Astrocyte (in vitro differentiated cells and primary cell): ENCODE measurements at regions not wholly inside any gene's neighbourhood (a gene's known extent, or its start where the extent isn't known, plus 50 kb on each side); places are given as distances from the start of the nearest gene placed in this dataset.
"Not testable (repeated sequence)": the region's sequence is repeated elsewhere in the genome, so short reads cannot be mapped to it uniquely, and the experiment has no call there.

Experiments
- DNase-seq: peaks from one replicate; pipeline ENCODE4 v3.0.0-alpha.2; 2010; ENCODE audit warnings: low read depth
- FAIRE-seq: peaks from 2 replicates; lab custom pipeline; 2011; peaks lifted over from hg19 to GRCh38; lab: Jason Lieb, UNC
- H2AFZ ChIP-seq: 2 replicates; pipeline ENCODE4 v1.6.0; 2012; ENCODE audit warnings: low read depth, low read length, inconsistent platforms
- H3K27ac ChIP-seq: 2 replicates; pipeline ENCODE4 v1.5.1; 2011; ENCODE audit warnings: low read depth, low read length, inconsistent platforms
- H3K27me3 ChIP-seq: 2 replicates; pipeline ENCODE4 v1.6.0; 2011; ENCODE audit warnings: low read length, inconsistent platforms; ENCODE audit not compliant: insufficient read depth
- H3K36me3 ChIP-seq: 2 replicates; pipeline ENCODE4 v1.5.1; 2011; ENCODE audit warnings: low read length, inconsistent platforms; ENCODE audit not compliant: insufficient read depth
- H3K4me1 ChIP-seq: 2 replicates; pipeline ENCODE4 v1.5.1; 2011; ENCODE audit warnings: low read length, inconsistent platforms; ENCODE audit not compliant: insufficient read depth
- H3K4me2 ChIP-seq: 2 replicates; pipeline ENCODE4 v1.6.0; 2012; ENCODE audit warnings: low read length, inconsistent platforms
- H3K4me3 ChIP-seq: 2 replicates; pipeline ENCODE4 v1.5.1; 2011; ENCODE audit warnings: low read depth, mild to moderate bottlenecking, low read length, inconsistent platforms; ENCODE audit not compliant: insufficient read depth
- H3K79me2 ChIP-seq: 2 replicates; pipeline ENCODE4 v1.6.0; 2012; ENCODE audit warnings: mild to moderate bottlenecking, low read length, inconsistent platforms; ENCODE audit not compliant: insufficient read depth
- H3K9ac ChIP-seq: 2 replicates; pipeline ENCODE4 v1.6.0; 2012; ENCODE audit warnings: mild to moderate bottlenecking, low read length, inconsistent platforms
- H3K9me3 ChIP-seq: 2 replicates; pipeline ENCODE4 v1.5.1; 2012; ENCODE audit warnings: low read depth, mild to moderate bottlenecking, low read length, inconsistent platforms; ENCODE audit not compliant: insufficient read depth
- H4K20me1 ChIP-seq: 2 replicates; pipeline ENCODE4 v1.6.0; 2012; ENCODE audit warnings: low read length, inconsistent platforms; ENCODE audit not compliant: insufficient read depth
- H3K27ac Mint-ChIP-seq: one replicate; pipeline ENCODE4 v1.8.0; 2021; ENCODE audit warnings: mild to moderate bottlenecking, mixed read lengths; ENCODE audit not compliant: unreplicated experiment
- H3K27me3 Mint-ChIP-seq: one replicate; pipeline ENCODE4 v1.8.0; 2021; ENCODE audit warnings: low read depth, mixed read lengths; ENCODE audit not compliant: unreplicated experiment
- H3K36me3 Mint-ChIP-seq: one replicate; pipeline ENCODE4 v1.8.0; 2021; ENCODE audit warnings: low read depth, mixed read lengths; ENCODE audit not compliant: unreplicated experiment
- H3K4me1 Mint-ChIP-seq: one replicate; pipeline ENCODE4 v1.8.0; 2021; ENCODE audit warnings: low read depth, mixed read lengths; ENCODE audit not compliant: unreplicated experiment
- H3K4me3 Mint-ChIP-seq: one replicate; pipeline ENCODE4 v1.8.0; 2021; ENCODE audit warnings: mild to moderate bottlenecking, moderate library complexity, mixed read lengths; ENCODE audit not compliant: unreplicated experiment
- H3K9me3 Mint-ChIP-seq: one replicate; pipeline ENCODE4 v1.8.0; 2021; ENCODE audit warnings: mild to moderate bottlenecking, mixed read lengths; ENCODE audit not compliant: unreplicated experiment
- EZH2 ChIP-seq: IDR thresholded peaks from 2 replicates; pipeline ENCODE4 v1.6.1; 2012; ENCODE audit warnings: mild to moderate bottlenecking, low read length, inconsistent platforms; ENCODE audit not compliant: insufficient read depth
- TF ChIP-seq, protein P1 (sequence below): IDR thresholded peaks from 2 replicates; pipeline ENCODE4 v1.5.1; 2011; ENCODE audit warnings: low read depth, mild to moderate bottlenecking, inconsistent platforms, low read length, moderate library complexity; ENCODE audit not compliant: insufficient read depth

DNA sequence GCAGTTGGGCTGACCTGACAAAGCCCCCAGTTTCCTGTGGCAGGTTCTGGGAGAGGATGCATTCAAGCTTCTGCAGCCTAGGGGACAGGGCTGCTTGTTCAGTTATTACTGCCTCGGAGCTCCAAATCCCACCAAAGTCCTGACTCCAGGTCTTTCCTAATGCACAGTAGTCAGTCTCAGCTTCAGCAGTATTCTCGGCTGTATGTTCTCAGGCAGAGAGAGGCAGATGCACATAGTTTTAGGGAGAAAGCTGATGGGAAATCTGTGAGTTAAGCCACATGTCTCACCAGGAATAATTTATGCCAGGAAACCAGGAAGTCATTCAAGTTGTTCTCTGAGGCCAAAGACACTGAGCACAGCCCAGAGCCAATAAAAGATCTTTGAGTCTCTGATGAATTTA, 75.3 kb upstream of the BLTP1 start:
- H3K9ac ChIP-seq, H3K4me1 ChIP-seq, H3K79me2 ChIP-seq, H3K4me3 Mint-ChIP-seq, H3K27me3 ChIP-seq, DNase-seq, H3K9me3 ChIP-seq, H3K27ac Mint-ChIP-seq, H3K27me3 Mint-ChIP-seq, H2AFZ ChIP-seq, H4K20me1 ChIP-seq, FAIRE-seq, H3K4me1 Mint-ChIP-seq, H3K4me2 ChIP-seq, H3K36me3 ChIP-seq, H3K36me3 Mint-ChIP-seq, H3K27ac ChIP-seq, H3K9me3 Mint-ChIP-seq, H3K4me3 ChIP-seq: not testable (repeated sequence)

DNA sequence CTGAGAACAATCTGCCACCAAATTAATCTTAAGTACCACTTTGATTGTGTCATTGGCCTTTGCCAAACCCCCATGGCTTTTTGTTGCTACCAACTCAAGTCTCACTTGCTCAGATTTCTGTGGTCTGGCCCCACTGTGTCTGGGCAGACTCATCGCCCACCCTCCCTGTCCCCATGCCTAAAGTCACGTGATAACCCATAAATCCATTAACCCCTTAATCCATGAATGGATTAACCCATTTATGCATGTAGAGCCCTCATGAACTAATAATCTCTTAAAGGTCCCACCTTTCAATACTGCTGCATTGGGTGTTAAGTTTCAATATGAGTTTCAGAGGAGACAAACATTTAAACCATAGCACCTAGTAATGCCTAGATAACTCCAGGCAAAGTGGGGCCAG, 78.5 kb upstream of the BLTP1 start:
- H3K27me3 ChIP-seq = no peaks in the 10 kb centered on the region
- FAIRE-seq = no peak
- Mint-ChIP-seq H3K4me1 (no peaks in the 10 kb centered on the region), H3K9me3 (no peaks in the 10 kb centered on the region), H3K27me3 (peaks cover 9% of the 10 kb centered on the region), H3K4me3 (no peak overlapping the region), H3K36me3 (no peaks in the 10 kb centered on the region), H3K27ac (no peak overlapping the region)
- H2AFZ ChIP-seq = no peak overlapping the region
- no peak overlapping the region for H3K9ac ChIP-seq
- TF ChIP-seq EZH2 = no peak
- TF ChIP-seq, protein P1, sequence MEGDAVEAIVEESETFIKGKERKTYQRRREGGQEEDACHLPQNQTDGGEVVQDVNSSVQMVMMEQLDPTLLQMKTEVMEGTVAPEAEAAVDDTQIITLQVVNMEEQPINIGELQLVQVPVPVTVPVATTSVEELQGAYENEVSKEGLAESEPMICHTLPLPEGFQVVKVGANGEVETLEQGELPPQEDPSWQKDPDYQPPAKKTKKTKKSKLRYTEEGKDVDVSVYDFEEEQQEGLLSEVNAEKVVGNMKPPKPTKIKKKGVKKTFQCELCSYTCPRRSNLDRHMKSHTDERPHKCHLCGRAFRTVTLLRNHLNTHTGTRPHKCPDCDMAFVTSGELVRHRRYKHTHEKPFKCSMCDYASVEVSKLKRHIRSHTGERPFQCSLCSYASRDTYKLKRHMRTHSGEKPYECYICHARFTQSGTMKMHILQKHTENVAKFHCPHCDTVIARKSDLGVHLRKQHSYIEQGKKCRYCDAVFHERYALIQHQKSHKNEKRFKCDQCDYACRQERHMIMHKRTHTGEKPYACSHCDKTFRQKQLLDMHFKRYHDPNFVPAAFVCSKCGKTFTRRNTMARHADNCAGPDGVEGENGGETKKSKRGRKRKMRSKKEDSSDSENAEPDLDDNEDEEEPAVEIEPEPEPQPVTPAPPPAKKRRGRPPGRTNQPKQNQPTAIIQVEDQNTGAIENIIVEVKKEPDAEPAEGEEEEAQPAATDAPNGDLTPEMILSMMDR = no peak
- H3K4me2 ChIP-seq = no peak overlapping the region
- no peak overlapping the region for H3K27ac ChIP-seq
- H3K4me3 ChIP-seq = no peak overlapping the region
- no peaks in the 10 kb centered on the region for H3K79me2 ChIP-seq
- H3K36me3 ChIP-seq = no peaks in the 10 kb centered on the region
- H4K20me1 ChIP-seq = no peaks in the 10 kb centered on the region
- H3K9me3 ChIP-seq = no peaks in the 10 kb centered on the region
- H3K4me1 ChIP-seq = no peaks in the 10 kb centered on the region
- DNase-seq = no peak

DNA sequence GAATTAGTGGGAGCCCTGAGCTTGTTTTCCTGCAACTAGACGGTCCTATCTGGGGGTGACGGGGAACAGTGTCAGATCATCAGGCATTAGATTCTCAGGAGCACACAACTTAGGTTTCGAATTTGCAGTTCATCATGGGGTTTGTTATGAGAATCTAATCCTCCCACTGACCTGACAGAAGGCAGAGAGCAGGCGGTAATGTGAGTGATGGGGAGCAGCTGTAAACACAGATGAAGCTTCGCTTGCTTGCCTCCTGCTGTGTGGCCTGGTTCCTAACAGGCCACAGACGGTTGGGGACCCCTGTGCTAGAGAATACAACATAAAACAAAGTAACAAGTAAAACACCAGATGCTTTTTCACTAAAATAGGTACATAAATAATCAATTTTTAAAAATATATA, 86.2 kb upstream of the BLTP1 start:
- Mint-ChIP-seq H3K36me3 (no peaks in the 10 kb centered on the region), H3K27me3 (no peaks in the 10 kb centered on the region), H3K4me3 (no peak overlapping the region), H3K27ac (no peak overlapping the region), H3K4me1 (no peaks in the 10 kb centered on the region), H3K9me3 (no peaks in the 10 kb centered on the region)
- H3K4me2 ChIP-seq = no peak overlapping the region
- no peak overlapping the region for H2AFZ ChIP-seq
- FAIRE-seq = no peak
- TF ChIP-seq, protein P1 = no peak
- TF ChIP-seq EZH2 = no peak
- no peaks in the 10 kb centered on the region for H3K27me3 ChIP-seq
- H3K27ac ChIP-seq = no peak overlapping the region
- H3K4me1 ChIP-seq = no peaks in the 10 kb centered on the region
- H3K9me3 ChIP-seq = no peaks in the 10 kb centered on the region
- no peak overlapping the region for H3K9ac ChIP-seq
- no peak for DNase-seq
- H3K4me3 ChIP-seq = no peak overlapping the region
- H3K36me3 ChIP-seq = no peaks in the 10 kb centered on the region
- no peaks in the 10 kb centered on the region for H4K20me1 ChIP-seq
- H3K79me2 ChIP-seq = no peaks in the 10 kb centered on the region
